CD4-positive, alpha-beta T cell treated with Interleukin-2 at 100 ng/mL for 4 hours (primary cell): ENCODE measurements at regions not wholly inside any gene's neighbourhood (a gene's known extent, or its start where the extent isn't known, plus 50 kb on each side); places are given as distances from the start of the nearest gene placed in this dataset.
"Not testable (repeated sequence)": the region's sequence is repeated elsewhere in the genome, so short reads cannot be mapped to it uniquely, and the experiment has no call there.

Experiments
- DNase-seq: peaks from one replicate; pipeline ENCODE4 v3.0.0-alpha.2; 2020; ENCODE audit warnings: low spot score

GRCh38 chr9:19875291-19875920 is 86.6 kb upstream of the SLC24A2 start:
- DNase-seq, result no peak

GRCh38 chr9:19873188-19873587 is 84.4 kb upstream of the SLC24A2 start:
- not testable (repeated sequence) for DNase-seq

- DNase-seq, result no peak
Observed at GRCh38 chr9:19870988-19871387, 82.2 kb upstream of the SLC24A2 start.

- DNase-seq, result no peak
Observed at GRCh38 chr9:19840953-19841352, 52.1 kb upstream of the SLC24A2 start.
